Parathyroid adenoma (tissue), 2 donors: ENCODE measurements at regions not wholly inside any gene's neighbourhood (a gene's known extent, or its start where the extent isn't known, plus 50 kb on each side); places are given as distances from the start of the nearest gene placed in this dataset.
"Not testable (repeated sequence)": the region's sequence is repeated elsewhere in the genome, so short reads cannot be mapped to it uniquely, and the experiment has no call there.

Source experiments
- H2AFZ ChIP-seq: fragments of 300-600 bp; sonication (generic); one replicate; pipeline ENCODE4 v1.7.0; 2017; ENCODE audit warnings: antibody characterized with exemption, mild to moderate bottlenecking
- H3K27ac ChIP-seq: fragments of 300-600 bp; sonication (generic); one replicate; pipeline ENCODE4 v1.7.0; 2017
- H3K27me3 ChIP-seq: fragments of 300-600 bp; sonication (generic); one replicate; pipeline ENCODE4 v1.7.0; 2017; ENCODE audit warnings: low read length; ENCODE audit not compliant: control insufficient read depth, insufficient read depth
- H3K36me3 ChIP-seq: fragments of 300-600 bp; sonication (generic); one replicate; pipeline ENCODE4 v1.7.0; 2017; ENCODE audit warnings: low read length; ENCODE audit not compliant: control insufficient read depth, insufficient read depth
- H3K4me1 ChIP-seq: fragments of 300-600 bp; sonication (generic); one replicate; pipeline ENCODE4 v1.7.0; 2017; ENCODE audit warnings: control low read depth
- H3K4me2 ChIP-seq: fragments of 300-600 bp; sonication (generic); one replicate; pipeline ENCODE4 v1.7.0; 2017; ENCODE audit warnings: low read length
- H3K4me3 ChIP-seq: fragments of 300-600 bp; sonication (generic); one replicate; pipeline ENCODE4 v1.7.0; 2017; ENCODE audit warnings: low read depth, low read length
- H3K79me2 ChIP-seq: fragments of 300-600 bp; sonication (generic); one replicate; pipeline ENCODE4 v1.7.0; 2017; ENCODE audit warnings: control low read depth
- H3K9ac ChIP-seq: fragments of 300-600 bp; sonication (generic); one replicate; pipeline ENCODE4 v1.7.0; 2017; ENCODE audit warnings: mild to moderate bottlenecking
- H3K9me3 ChIP-seq: fragments of 300-600 bp; sonication (generic); one replicate; pipeline ENCODE4 v1.7.0; 2017; ENCODE audit warnings: low read length; ENCODE audit not compliant: control insufficient read depth
- CTCF ChIP-seq: fragments of 300-600 bp; sonication (generic); IDR thresholded peaks from one replicate; pipeline ENCODE4 v1.7.0; 2017; ENCODE audit warnings: antibody characterized with exemption, mild to moderate bottlenecking
- donor health status: primary hyperparathyroidism.

- H3K27me3 ChIP-seq, H3K27ac ChIP-seq: not testable (repeated sequence)
Measured at GRCh38 chr1:143503048-143503447, 468.7 kb downstream of the FAM72C start.

GRCh38 chr1:143502038-143502437 is 469.7 kb downstream of the FAM72C start:
- H3K9ac ChIP-seq, H3K9me3 ChIP-seq, H3K4me3 ChIP-seq, H3K36me3 ChIP-seq, H3K27me3 ChIP-seq, H2AFZ ChIP-seq, H3K4me2 ChIP-seq, H3K27ac ChIP-seq, H3K79me2 ChIP-seq, H3K4me1 ChIP-seq: not testable (repeated sequence)

More at GRCh38 chr1:143503048-143503447, 468.7 kb downstream of the FAM72C start:
- not testable (repeated sequence) for H2AFZ ChIP-seq, H3K9ac ChIP-seq, H3K4me3 ChIP-seq, H3K9me3 ChIP-seq, H3K4me1 ChIP-seq, H3K4me2 ChIP-seq, H3K79me2 ChIP-seq, H3K36me3 ChIP-seq

GRCh38 chr1:143498059-143498749 is 473.6 kb downstream of the FAM72C start:
- not testable (repeated sequence) for H3K27me3 ChIP-seq, H3K27ac ChIP-seq, H3K4me3 ChIP-seq, H3K79me2 ChIP-seq, H2AFZ ChIP-seq, H3K4me2 ChIP-seq, H3K4me1 ChIP-seq, H3K9ac ChIP-seq, H3K9me3 ChIP-seq, H3K36me3 ChIP-seq

- TF ChIP-seq CTCF, result no peak
- H3K4me3 ChIP-seq, result no peak overlapping the region
Measured at GRCh38 chr1:143497374-143497747, 474.4 kb downstream of the FAM72C start.

GRCh38 chr1:143496526-143497373 is 475.0 kb downstream of the FAM72C start:
- H3K27me3 ChIP-seq, H3K4me2 ChIP-seq, H3K4me1 ChIP-seq, H2AFZ ChIP-seq, H3K4me3 ChIP-seq, H3K79me2 ChIP-seq, H3K9me3 ChIP-seq, H3K27ac ChIP-seq, H3K9ac ChIP-seq, H3K36me3 ChIP-seq: not testable (repeated sequence)

More at GRCh38 chr1:143497374-143497747, 474.4 kb downstream of the FAM72C start:
- H3K79me2 ChIP-seq, result no peaks in the 10 kb centered on the region
- no peaks in the 10 kb centered on the region for H3K27me3 ChIP-seq
- H3K27ac ChIP-seq, result no peak overlapping the region
- no peak overlapping the region for H3K4me2 ChIP-seq
- H3K4me1 ChIP-seq, result no peaks in the 10 kb centered on the region
- H2AFZ ChIP-seq, result no peak overlapping the region
- no peaks in the 10 kb centered on the region for H3K36me3 ChIP-seq
- H3K9ac ChIP-seq, result no peak overlapping the region
- no peaks in the 10 kb centered on the region for H3K9me3 ChIP-seq
